HG02642 (cell line): ENCODE measurements at regions not wholly inside any gene's neighbourhood (a gene's known extent, or its start where the extent isn't known, plus 50 kb on each side); places are given as distances from the start of the nearest gene placed in this dataset.
"Not testable (repeated sequence)": the region's sequence is repeated elsewhere in the genome, so short reads cannot be mapped to it uniquely, and the experiment has no call there.

Source experiments
- ATAC-seq: cut with Tn5 transposase; IDR thresholded peaks from one replicate; pipeline ENCODE4 v1.9.1; 2021; ENCODE audit warnings: mild to moderate bottlenecking; ENCODE audit not compliant: unreplicated experiment, poor library complexity

DNA sequence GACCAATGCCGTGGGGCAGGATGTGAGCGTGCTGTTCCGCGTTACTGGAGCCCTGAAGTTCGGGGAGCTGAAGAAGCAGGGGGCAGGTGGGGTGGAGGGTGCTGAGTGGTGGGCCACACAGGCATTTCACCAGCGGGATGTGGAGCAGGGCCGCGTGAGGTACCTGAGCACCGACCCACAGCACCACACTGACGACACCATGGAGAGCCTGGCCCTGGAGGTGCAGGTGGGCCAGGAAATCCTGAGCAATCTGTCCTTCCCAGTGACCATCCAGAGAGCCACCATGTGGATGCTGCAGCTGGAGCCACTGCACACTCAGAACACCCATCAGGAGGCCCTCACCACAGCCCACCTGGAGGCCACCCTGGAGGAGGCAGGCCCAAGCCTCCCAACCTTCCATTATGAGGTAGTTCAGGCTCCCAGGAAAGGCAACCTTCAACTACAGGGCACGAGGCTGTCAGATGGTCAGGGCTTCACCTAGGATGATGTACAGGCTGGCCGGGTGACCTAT lies 179.6 kb downstream of the TBC1D2B start:
- ATAC-seq = no peak

DNA sequence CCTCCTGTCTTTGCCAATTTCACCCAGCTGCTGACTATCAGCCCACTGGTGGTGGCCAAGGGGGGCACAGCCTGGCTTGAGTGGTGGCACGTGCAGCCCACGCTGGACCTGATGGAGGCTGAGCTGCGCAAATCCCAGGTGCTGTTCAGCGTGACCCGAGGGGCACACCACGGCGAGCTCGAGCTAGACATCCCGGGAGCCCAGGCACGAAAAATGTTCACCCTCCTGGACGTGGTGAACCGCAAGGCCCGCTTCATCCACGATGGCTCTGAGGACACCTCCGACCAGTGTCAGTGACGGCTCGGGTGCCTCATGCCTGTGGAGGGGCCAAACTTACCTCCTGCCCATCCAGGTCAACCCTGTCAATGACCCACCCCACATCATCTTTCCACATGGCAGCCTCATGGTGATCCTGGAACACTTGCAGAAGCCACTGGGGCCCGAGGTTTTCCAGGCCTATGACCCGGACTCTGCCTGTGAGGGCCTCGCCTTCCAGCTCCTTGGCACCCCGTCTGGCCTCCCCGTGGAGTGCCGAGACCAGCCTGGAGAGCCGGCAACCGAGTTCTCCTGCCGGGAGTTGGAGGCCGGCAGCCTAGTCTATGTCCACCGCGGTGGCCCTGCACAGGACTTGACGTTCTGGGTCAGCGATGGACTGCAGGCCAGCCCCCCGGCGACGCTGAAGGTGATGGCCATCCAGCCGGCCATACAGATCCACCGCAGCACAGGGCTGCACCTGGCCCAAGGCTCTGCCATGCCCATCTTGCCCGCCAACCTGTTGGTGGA lies 180.2 kb downstream of the TBC1D2B start:
- ATAC-seq = not testable (repeated sequence)

DNA sequence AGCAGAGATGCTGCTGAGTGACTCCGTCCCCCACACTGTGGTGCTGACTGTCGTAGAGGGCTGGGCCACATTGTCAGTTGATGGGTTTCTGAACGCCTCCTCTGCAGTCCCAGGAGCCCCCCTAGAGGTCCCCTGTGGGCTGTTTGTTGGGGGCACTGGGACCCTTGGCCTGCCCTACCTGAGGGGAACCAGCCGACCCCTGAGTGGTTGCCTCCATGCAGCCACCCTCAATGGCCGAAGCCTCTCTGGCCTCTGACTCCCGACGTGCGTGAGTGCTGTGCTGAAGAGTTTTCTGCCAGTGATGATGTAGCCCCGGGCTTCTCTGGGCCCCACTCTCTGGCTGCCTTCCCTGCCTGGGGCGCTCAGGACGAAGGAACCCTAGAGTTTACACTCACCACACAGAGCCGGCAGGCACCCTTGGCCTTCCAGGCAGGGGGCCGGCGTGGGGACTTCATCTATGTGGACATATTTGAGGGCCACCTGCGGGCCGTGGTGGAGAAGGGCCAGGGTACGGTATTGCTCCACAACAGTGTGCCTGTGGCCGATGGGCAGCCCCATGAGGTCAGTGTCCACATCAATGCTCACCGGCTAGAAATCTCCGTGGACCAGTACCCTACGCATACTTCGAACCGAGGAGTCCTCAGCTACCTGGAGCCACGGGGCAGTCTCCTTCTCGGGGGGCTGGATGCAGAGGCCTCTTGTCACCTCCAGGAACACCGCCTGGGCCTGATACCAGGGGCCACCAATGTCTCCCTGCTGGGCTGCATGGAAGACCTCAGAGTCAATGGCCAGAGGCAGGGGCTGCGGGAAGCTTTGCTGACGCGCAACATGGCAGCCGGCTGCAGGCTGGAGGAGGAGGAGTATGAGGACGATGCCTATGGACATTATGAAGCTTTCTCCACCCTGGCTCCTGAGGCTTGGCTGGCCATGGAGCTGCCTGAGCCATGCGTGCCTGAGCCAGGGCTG lies 181.1 kb downstream of the TBC1D2B start:
- not testable (repeated sequence) for ATAC-seq

DNA sequence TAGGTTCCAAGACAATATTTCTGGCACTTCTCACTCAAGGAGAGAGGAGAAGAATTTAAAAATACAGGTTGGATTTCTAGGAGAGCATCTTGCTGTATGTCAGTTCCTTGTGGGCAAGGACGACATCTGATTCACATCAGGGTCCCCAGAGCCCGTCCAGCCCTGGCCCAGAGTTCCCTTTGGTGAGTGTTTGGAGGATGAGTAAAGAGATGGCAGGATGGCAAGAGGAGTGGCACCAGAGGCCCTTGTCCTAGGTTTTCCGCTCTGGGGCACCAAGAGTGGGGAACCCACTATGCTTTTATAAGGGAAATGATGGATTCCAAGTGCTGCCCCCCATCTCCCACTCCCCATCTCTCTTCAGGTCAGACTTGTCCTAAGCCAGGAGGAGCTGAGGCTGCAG lies 181.8 kb downstream of the TBC1D2B start:
- ATAC-seq = no peak

DNA sequence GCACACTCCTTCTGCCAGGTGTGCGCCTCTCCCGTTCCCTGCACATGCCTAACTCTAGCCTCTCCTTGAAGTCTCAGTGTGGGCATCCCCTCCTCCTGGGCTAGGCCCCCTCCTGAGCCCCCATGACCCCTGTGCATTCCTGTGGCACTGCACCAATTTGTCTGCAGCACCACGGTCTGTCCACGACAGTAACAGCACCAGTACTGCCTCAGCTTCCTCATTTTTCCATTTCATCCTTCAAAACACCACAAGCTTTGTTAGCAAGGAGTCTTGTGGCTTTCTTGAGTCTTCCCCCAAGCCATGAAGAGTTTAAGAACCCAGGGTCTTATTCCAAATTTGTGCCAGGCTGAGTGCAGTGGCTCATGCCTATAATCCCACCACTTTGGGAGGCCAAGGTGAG lies 182.4 kb downstream of the TBC1D2B start:
- not testable (repeated sequence) for ATAC-seq

DNA sequence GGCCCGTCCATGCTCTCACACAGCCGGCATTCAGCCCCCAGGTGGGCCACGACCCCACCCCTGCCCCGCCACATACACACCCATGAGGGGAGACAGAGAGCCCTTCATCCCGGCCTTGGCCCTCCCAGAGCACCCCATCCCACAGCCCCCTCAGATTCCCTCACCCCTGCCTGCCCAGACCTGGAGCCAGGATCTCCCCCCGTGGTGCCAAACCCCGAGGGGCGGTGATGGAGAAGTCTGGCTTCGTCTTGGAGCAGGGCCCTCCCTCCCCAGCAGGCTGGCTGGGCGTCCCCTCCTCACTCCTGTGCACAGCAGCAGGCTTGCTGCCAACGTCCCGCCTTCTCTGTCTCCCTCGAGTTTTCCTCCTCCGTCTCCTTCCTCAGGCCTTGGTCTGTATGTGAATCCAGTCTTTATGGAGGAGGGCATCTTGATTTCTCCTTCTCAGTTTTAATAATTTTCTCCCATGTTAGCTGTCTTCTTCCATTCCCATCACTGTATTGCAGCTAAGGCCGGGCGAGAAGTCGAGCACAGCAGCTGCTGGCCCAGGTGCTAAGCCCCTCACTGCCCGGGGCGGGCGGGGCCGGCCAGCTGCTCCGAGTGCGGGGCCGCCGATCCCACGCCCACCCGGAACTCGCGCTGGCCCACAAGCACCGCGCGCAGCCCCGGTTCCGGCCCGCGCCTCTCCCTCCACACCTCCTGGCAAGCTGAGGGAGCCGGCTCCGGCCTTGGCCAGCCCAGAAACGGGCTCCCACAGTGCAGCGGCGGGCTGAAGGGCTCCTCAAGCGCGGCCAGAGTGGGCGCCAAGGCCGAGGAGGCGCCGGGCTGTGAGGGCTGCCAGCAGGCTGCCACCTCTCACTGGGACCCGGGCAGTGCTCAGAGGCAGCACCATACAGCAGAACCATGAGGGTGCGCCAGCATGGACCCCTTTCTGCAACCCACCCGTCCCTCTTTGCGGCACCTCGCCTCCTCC lies 183.6 kb downstream of the TBC1D2B start:
- ATAC-seq = not testable (repeated sequence)

DNA sequence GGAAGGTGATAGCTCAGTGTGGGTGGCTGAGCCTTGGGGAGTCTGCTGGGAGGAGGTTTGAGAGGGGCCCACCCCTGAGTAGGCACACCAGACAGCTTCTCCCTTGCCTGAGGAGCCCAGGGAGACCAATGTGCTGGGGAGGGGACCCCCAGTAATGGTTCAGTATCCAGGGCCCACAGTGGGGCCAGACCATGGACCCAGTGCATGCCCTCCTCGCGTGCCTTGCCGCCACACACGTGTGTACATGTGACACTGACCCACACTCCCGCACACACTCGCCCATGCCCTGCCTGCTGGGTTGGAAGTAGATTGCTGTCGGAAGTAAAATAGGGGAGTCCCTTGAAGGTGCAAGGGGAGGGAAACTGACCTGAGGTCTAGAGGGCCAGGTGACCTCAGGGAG lies 184.3 kb downstream of the TBC1D2B start:
- not testable (repeated sequence) for ATAC-seq

DNA sequence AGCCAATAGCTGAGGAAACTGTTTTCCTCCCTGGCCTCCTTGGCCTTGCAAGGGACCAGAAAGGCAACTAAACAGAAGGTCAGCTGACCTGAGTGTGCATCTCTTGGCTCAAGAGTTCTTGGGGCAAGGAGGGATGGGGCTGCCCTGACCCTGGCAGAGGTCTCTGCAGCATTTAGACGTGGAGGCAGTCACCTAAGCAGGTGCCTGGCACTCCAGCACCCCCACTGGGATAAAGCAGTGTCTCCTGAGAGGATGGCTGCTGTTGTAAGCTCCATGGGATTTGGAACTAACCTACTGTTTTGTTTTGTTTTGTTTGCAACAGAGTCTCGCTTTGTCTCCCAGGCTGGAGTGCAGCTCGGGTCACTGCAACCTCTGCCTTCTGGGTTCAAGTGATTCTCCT lies 185.2 kb downstream of the TBC1D2B start:
- ATAC-seq = no peak

DNA sequence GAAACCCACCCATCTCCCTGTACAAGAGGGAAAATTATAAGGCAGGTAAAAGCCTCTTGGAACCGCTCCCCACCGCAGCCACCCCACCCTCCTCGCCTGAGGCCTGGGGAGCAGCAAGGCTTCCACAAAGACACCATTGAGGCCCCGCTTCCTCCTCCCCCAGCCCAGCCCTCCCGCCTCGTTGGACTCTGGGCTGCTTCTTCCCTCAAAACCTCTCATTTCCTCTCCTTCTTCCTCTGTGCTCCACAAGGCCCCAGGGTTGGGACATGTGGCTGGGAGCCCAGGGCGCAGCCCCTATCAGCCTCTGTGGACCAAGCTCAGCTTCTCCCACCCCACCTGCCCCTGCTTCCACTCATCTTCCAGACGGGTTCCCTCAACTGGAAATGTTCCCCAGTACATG lies 185.6 kb downstream of the TBC1D2B start:
- ATAC-seq = not testable (repeated sequence)

DNA sequence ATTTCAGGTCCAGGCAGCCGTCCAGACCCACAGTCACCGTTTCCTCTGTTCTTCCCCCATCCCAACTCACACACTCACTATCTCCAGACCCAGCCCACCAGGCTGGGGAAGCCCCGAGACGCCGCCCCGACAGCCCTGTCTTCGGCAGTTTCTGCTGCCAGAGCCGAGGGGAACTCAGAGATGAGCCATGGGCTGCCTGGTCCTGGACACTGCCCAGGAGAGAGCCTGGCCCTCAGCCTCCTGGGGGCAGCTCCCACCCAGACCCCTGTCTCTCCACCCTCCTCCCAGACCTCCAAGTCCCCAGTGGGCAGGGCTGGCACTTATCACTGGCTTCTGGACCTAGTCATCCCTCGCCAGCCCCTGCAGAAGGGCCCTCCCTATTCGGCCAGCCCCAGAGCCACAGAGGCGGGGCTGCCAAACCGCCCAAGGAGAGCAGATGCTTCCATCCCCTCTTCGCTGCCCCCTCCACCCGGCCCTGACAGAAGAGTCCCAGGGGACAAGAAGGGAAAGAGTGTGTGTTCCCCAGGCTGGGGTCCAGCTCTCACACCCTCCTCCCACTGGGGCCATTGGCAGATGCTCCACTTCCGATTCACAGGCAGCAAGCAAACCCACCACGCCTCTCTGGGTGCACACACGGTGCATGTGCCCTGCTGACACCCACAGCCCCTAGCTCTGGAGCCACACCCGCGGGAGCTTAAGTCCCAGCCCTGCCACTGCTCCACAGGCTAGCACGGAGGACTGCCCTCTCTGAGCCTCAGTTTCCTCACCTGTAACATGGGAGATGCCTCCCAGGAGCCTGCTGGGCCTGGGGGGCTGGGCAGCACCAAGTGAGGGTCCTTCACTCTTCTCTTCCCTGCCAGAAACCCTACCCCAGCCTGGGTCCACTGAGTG lies 186.4 kb downstream of the TBC1D2B start:
- ATAC-seq = peak; percentile 39

DNA sequence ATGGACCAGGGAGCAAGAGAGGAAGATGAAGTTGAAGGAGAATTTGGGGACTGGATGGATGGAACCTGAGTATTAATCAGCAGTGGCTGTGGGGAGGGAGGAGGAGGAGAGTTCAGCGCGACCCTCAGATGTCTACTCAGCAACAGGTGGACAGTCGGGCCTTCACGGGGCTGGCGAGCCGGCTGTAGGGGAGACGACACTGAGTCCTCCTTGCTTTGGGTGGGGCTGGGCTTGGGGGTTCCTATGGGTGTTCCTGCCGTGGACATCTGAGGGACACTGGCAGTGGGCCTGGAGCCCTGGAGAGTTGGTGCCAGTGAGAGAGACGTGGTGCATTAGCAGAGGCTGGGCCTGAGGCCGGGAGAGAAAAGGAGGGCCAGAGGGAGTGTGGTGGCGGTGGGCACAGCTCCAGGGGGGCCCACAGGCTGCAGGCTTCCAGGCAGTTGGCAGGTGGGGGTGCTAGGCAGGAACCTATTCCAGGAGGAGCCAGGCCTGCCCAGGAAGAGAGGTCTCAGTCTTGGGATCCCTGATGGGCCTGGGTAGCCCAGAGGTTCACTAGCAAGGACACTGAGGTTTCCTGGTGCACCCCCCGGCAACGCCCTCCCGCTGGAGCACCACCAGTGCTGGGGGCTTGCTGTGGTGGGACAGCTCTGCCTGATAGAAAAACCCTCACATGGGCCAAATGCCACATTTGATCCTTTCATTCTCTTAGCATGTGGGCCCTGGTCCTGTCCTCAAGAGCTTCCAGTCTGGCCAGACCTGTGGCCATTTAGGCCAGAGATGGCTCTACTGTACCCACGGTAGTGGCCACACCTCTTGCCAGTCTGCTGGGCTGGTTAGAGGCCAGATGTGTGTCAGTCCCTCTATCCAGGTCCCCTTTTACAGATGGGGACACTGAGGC lies 187.4 kb downstream of the TBC1D2B start:
- ATAC-seq = not testable (repeated sequence)

DNA sequence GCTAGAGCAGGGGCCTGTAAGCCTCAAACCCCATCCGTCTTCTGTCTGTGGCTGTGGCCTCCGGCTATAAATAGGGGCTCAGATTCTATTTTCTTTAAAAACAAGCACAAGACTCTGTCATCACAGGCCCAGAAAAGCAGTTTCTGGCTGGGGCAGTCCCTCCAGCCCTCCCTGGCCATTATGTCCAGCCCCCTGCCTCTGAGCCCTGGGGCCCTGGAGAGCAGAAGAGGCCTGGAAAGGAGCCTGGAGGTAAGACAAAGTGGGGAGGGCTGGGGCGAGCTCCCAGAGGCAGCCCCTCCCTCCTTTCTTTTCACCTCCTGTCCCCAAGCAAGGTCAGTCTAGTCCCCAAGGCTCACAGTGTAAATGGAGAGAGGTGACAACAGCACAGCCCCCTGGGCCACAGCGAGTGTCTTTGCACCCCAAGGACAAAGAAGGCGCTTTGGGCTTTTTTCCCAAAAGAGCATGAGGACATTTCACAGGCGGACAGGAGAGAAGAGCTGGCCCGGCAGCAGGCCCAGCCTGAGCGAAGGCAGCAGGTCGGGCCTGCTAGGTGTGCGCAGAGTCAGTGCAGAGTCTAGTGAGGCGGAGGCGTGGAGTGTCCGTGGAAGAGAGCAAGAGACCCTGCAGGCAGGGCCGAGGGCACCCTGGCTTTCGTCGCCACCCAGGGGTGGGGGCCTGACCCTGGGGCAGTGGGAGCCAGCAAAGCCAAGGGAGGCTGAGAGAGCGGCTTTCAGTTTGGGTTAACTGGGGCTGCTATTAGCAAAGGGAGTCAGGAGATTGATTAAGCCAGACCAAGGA lies 188.3 kb downstream of the TBC1D2B start:
- ATAC-seq = no peak

DNA sequence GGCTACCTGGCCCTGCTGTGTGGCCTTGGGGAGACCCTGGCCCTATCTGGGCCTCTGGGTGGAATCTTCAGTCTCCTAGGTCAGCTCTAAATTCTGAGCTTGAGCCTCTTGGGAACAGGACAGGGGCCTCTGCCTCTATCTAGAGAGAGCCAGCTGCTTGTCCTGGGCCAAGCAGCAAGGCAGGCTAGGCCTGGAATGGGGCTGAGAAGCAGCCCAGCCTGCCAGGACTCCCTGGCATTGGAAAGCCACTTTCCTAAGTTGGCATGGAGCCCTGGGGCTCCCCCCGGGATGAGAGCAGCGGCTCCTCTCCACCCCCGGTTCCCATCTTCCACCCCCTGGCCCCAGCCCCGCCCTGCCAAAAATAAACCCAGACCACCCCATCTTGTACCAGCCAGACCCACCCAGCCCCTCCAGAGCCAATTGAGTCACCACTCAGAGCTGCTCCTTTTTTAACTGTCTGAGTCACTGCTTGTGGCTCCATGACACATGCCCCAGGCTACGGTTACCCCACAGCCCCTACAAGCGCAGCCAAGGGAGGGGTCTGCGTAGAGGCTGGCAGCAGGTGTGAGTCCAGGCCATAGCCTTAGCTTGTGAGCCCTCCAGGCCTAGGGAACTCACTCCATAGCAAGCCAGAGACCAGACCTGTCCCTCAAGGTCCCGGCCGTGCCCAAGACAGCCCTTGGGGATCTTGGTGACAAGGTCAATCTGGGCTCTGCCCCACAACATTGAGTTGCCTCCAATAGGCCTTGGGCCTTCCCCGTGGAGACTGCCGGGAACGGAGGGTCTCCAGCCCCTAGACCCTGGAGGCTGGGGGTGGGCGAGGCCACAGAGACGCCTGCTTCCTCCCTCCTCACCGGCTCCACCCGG lies 189.7 kb downstream of the TBC1D2B start:
- not testable (repeated sequence) for ATAC-seq

DNA sequence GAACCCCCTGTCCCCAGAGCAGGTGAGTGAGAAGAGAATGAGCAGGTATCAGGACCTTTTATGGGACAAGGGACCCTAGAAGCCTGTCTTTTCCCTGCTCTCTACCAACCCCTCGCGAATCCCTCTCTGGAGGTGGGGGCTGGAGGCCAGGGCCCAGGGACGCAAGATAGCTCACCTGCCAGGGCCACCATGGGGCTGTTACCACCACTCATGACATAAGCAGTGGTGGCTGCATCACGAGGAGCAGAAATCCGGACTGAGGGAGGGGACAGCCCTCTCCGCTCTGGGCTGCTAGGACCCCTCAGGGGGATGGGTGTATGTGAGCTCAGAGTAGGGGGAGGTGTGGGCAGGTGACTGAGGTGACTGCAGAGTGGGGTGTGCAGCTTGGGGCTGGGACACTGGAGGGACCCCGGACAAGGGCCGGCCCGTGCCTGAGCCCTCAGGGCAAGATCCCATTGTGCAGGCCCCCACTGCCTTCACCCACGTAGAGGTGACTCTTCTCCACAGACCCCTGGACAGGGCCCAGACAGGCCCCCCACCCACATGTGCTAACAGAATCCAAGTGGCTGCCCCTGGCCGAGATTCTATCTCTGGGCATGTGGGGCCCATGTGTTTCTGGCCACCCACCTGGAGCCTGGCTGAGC lies 190.6 kb downstream of the TBC1D2B start:
- ATAC-seq = no peak

DNA sequence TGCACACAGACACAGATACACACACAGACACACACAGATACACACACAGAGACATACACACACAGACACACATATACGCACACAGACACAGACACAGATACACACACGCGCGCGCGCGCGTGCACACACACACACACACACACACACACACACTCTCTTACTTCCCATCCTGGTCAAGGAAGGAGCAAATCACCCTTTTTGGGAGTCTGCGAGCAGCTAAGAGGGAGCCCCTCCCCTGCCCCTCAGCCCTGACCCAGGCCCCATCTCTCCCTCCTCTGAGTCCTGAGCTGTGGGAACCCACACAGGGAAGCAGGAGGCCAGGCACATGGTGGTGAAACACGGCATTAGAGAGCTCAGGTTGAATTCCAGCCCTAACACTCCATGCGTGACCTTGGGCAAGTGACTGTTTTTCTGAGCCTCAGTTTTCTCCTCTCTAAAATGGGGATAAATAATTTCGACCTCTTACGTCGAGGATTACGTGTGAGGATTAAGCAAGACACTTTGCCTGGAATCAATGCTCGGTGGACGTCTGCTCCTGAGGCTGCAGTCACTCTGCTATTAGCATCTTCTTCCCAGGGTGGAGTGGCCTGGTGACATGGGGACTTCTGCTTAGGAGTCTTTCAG lies 191.5 kb downstream of the TBC1D2B start:
- ATAC-seq = not testable (repeated sequence)
